Ureter (tissue), 1 donor: ENCODE measurements at regions not wholly inside any gene's neighbourhood (a gene's known extent, or its start where the extent isn't known, plus 50 kb on each side); places are given as distances from the start of the nearest gene placed in this dataset.

Experiments
- DNase-seq: peaks from one replicate; pipeline ENCODE4 v3.0.0-alpha.2; 2020; ENCODE audit warnings: low spot score
- donor health status: DM: yes; HTN: yes; CAD: no.

- no peak for DNase-seq
Observed at GRCh38 chr5:66469684-66470083, 126.5 kb upstream of the MAST4 start.

GRCh38 chr5:66472010-66472409, 124.2 kb upstream of the MAST4 start:
- DNase-seq, result no peak

GRCh38 chr5:66475731-66476130, 120.5 kb upstream of the MAST4 start:
- DNase-seq, result no peak

GRCh38 chr5:66477596-66477995, 118.6 kb upstream of the MAST4 start:
- no peak for DNase-seq

- DNase-seq, result no peak
Observed at GRCh38 chr5:66494437-66494836, 101.8 kb upstream of the MAST4 start.

- no peak for DNase-seq
Observed at GRCh38 chr5:66498791-66499207, 97.4 kb upstream of the MAST4 start.

- no peak for DNase-seq
Observed at GRCh38 chr5:66503203-66503789, 92.9 kb upstream of the MAST4 start.

- no peak for DNase-seq
Observed at GRCh38 chr5:66507106-66507505, 89.1 kb upstream of the MAST4 start.

- no peak for DNase-seq
Observed at GRCh38 chr5:66511491-66511890, 84.7 kb upstream of the MAST4 start.

GRCh38 chr5:66513130-66513529, 83.1 kb upstream of the MAST4 start:
- no peak for DNase-seq

- no peak for DNase-seq
Observed at GRCh38 chr5:66515209-66515608, 81.0 kb upstream of the MAST4 start.

GRCh38 chr5:66516550-66516949, 79.6 kb upstream of the MAST4 start:
- no peak for DNase-seq

- no peak for DNase-seq
Observed at GRCh38 chr5:66517351-66517750, 78.8 kb upstream of the MAST4 start.

- no peak for DNase-seq
Observed at GRCh38 chr5:66518052-66518451, 78.1 kb upstream of the MAST4 start.

- DNase-seq, result no peak
Observed at GRCh38 chr5:66518753-66519152, 77.4 kb upstream of the MAST4 start.

- no peak for DNase-seq
Observed at GRCh38 chr5:66519626-66520025, 76.6 kb upstream of the MAST4 start.

GRCh38 chr5:66520854-66521253, 75.3 kb upstream of the MAST4 start:
- no peak for DNase-seq

- DNase-seq, result no peak
Observed at GRCh38 chr5:66527478-66528035, 68.6 kb upstream of the MAST4 start.

GRCh38 chr5:66529182-66529581, 67.0 kb upstream of the MAST4 start:
- no peak for DNase-seq

- no peak for DNase-seq
Observed at GRCh38 chr5:66529704-66530103, 66.5 kb upstream of the MAST4 start.

GRCh38 chr5:66538126-66538525, 58.1 kb upstream of the MAST4 start:
- DNase-seq, result no peak

- no peak for DNase-seq
Observed at GRCh38 chr5:66538531-66538930, 57.7 kb upstream of the MAST4 start.

GRCh38 chr5:66540078-66540477, 56.1 kb upstream of the MAST4 start:
- DNase-seq, result no peak

GRCh38 chr5:66542711-66543110, 53.5 kb upstream of the MAST4 start:
- no peak for DNase-seq
